Endothelial cell of umbilical vein (primary cell): ENCODE measurements at regions not wholly inside any gene's neighbourhood (a gene's known extent, or its start where the extent isn't known, plus 50 kb on each side); places are given as distances from the start of the nearest gene placed in this dataset.

Source experiments
- BruUV-seq: library from RNA; stranded (reverse); fragments of 400-500 nt; replicated peaks from 2 replicates; lab custom pipeline; 2021; lab: Mats Ljungman, UMichigan
- CTCF ChIA-PET: fragments of 300-600, 350-600 bp; sonication (Branson Sonifier 250); formaldehyde crosslinking; loops from one replicate; lab custom pipeline; 2021; ENCODE audit warnings: antibody characterized with exemption, inconsistent platforms; lab: Charles Lee
- POLR2A ChIA-PET: fragments of 300-600, 350-600 bp; sonication (Branson Sonifier 250); formaldehyde crosslinking; loops from one replicate; lab custom pipeline; 2021; ENCODE audit warnings: antibody characterized with exemption, inconsistent platforms; lab: Charles Lee
- DNase-seq: peaks from one replicate; pipeline ENCODE4 v3.0.0-alpha.2; 2011; ENCODE audit warnings: low read depth, low spot score
- FAIRE-seq: peaks from 2 replicates; lab custom pipeline; 2011; peaks lifted over from hg19 to GRCh38; lab: Jason Lieb, UNC
- H2AFZ ChIP-seq: 2 replicates; pipeline ENCODE4 v1.6.0; 2012; ENCODE audit warnings: low read depth, low read length, control low read depth, inconsistent platforms
- H3K27ac ChIP-seq: 2 replicates; pipeline ENCODE4 v1.5.1; 2011; ENCODE audit warnings: low read depth, mild to moderate bottlenecking, control low read depth, low read length, moderate library complexity; ENCODE audit not compliant: insufficient read depth
- H3K27me3 ChIP-seq, 2 experiments: 2 replicates each; pipeline versions ENCODE4 v1.6.0 to v1.6.1; 2011; ENCODE audit warnings: low read length in 2 of 2, mixed read lengths in 1 of 2; ENCODE audit not compliant: control insufficient read depth in 2 of 2, insufficient read depth in 2 of 2
- H3K36me3 ChIP-seq, 2 experiments: 2 replicates in 1 of 2; 3 replicates in 1 of 2; pipeline ENCODE4 v1.5.1; 2011; ENCODE audit warnings: low read length in 2 of 2, mild to moderate bottlenecking in 1 of 2, moderate library complexity in 1 of 2; ENCODE audit not compliant: control insufficient read depth in 2 of 2, insufficient read depth in 2 of 2; ENCODE audit errors: extremely low read depth in 1 of 2
- H3K4me1 ChIP-seq: 3 replicates; pipeline ENCODE4 v1.5.1; 2011; ENCODE audit warnings: mild to moderate bottlenecking, low read length; ENCODE audit not compliant: control insufficient read depth, insufficient read depth; ENCODE audit errors: extremely low read depth
- H3K4me2 ChIP-seq: 2 replicates; pipeline ENCODE4 v1.6.1; 2011; ENCODE audit warnings: low read length, control low read depth, mixed read lengths; ENCODE audit not compliant: insufficient read depth
- H3K4me3 ChIP-seq, 3 experiments: fragments of 200-600 bp in 1 of 3; sonication (generic), shearing (Covaris generic) in 1 of 3; replicated peaks in 1 of 3; 2 replicates each; pipeline ENCODE4 v1.5.1; 2011 to 2016; ENCODE audit warnings: control low read depth in 3 of 3, low read length in 3 of 3, mild to moderate bottlenecking in 2 of 3, inconsistent platforms in 1 of 3, low read depth in 1 of 3, moderate library complexity in 1 of 3; ENCODE audit not compliant: insufficient read depth in 1 of 3
- H3K79me2 ChIP-seq: 2 replicates; pipeline ENCODE4 v1.6.0; 2012; ENCODE audit warnings: low read length, inconsistent platforms; ENCODE audit not compliant: control insufficient read depth, insufficient read depth
- H3K9ac ChIP-seq: replicated peaks from 2 replicates; pipeline ENCODE3; 2011; ENCODE audit warnings: low read length, control low read depth; ENCODE audit not compliant: insufficient read depth; ENCODE audit errors: extremely low read depth
- H3K9me1 ChIP-seq: replicated peaks from 3 replicates; pipeline ENCODE4 v1.6.0; 2011; ENCODE audit warnings: mild to moderate bottlenecking, low read length; ENCODE audit not compliant: control insufficient read depth, insufficient read depth; ENCODE audit errors: extremely low read depth
- H3K9me3 ChIP-seq: replicated peaks from 2 replicates; pipeline ENCODE4 v1.5.1; 2012; ENCODE audit warnings: low read length, inconsistent platforms; ENCODE audit not compliant: control insufficient read depth, insufficient read depth
- H4K20me1 ChIP-seq: replicated peaks from 2 replicates; pipeline ENCODE3; 2011; ENCODE audit warnings: mild to moderate bottlenecking, low read length; ENCODE audit not compliant: control insufficient read depth, insufficient read depth; ENCODE audit errors: extremely low read depth
- CTCF ChIP-seq, 2 donors: IDR thresholded peaks; 1 replicate in 1 of 2; 2 replicates in 1 of 2; pipeline ENCODE4 v1.5.1; 2011; ENCODE audit warnings: low read length in 2 of 2, mild to moderate bottlenecking in 2 of 2, moderate library complexity in 2 of 2, control low read depth in 1 of 2, inconsistent platforms in 1 of 2, low read depth in 1 of 2; ENCODE audit not compliant: insufficient read depth in 1 of 2; ENCODE audit errors: extremely low read depth in 1 of 2
- EZH2 ChIP-seq: IDR thresholded peaks from 2 replicates; pipeline ENCODE4 v1.6.1; 2012; ENCODE audit warnings: borderline replicate concordance, low read depth, mild to moderate bottlenecking, moderate library complexity, low read length, inconsistent platforms; ENCODE audit not compliant: severe bottlenecking
- FOS ChIP-seq: IDR thresholded peaks from 2 replicates; pipeline ENCODE4 v1.6.1; 2011; ENCODE audit warnings: mild to moderate bottlenecking, low read length, moderate library complexity, borderline replicate concordance; ENCODE audit not compliant: insufficient read depth
- GATA2 ChIP-seq: IDR thresholded peaks from 2 replicates; pipeline ENCODE4 v1.7.0; 2011; ENCODE audit warnings: low read depth, mild to moderate bottlenecking, moderate library complexity, mixed read lengths, low read length; ENCODE audit not compliant: insufficient read length, insufficient read depth
- JUN ChIP-seq: IDR thresholded peaks from 2 replicates; pipeline ENCODE4 v1.6.1; 2011; ENCODE audit warnings: borderline replicate concordance, low read depth; ENCODE audit not compliant: insufficient read length, insufficient read depth
- MAX ChIP-seq: IDR thresholded peaks from 2 replicates; pipeline ENCODE4 v1.6.1; 2011; ENCODE audit not compliant: insufficient read depth, insufficient read length
- MYC ChIP-seq: IDR thresholded peaks from one replicate; pipeline ENCODE4 v1.6.1; 2011; ENCODE audit warnings: mild to moderate bottlenecking, low read depth, low read length
- POLR2A ChIP-seq: IDR thresholded peaks from 2 replicates; pipeline ENCODE4 v1.6.1; 2012; ENCODE audit warnings: low read depth, mild to moderate bottlenecking, control low read depth, low read length
- POLR2AphosphoS5 ChIP-seq: IDR thresholded peaks from 2 replicates; pipeline ENCODE4 v1.6.1; 2012; ENCODE audit warnings: low read depth, mild to moderate bottlenecking, control low read depth, low read length, moderate library complexity; ENCODE audit not compliant: insufficient read depth
- dilution Hi-C: fragments of 300-500 bp; cut with MboI; formaldehyde crosslinking; loops from one replicate; pipeline ENCODE4 v1.15.0; 2019; ENCODE audit warnings: low sequenced_read_pairs; ENCODE audit not compliant: extremely low pct_ligation_motif_present
- intact Hi-C: fragments of 100-400 bp; cut with micrococcal nuclease; formaldehyde crosslinking; loops from one replicate; pipeline ENCODE4 v1.10.0; 2022

- dilution Hi-C loops = no loop called here
- Histone ChIP-seq H3K27ac (no peak overlapping the region), H3K9me1 (no peaks in the 10 kb centered on the region), H3K27me3 (no peaks in the 10 kb centered on the region), H3K4me1 (no peaks in the 10 kb centered on the region), H3K79me2 (no peaks in the 10 kb centered on the region), H3K36me3 (no peaks in the 10 kb centered on the region), H4K20me1 (no peaks in the 10 kb centered on the region), H3K9ac (no peak overlapping the region), H2AFZ (no peak overlapping the region), H3K9me3 (no peaks in the 10 kb centered on the region), H3K4me3 (no peak overlapping the region), H3K4me2 (no peak overlapping the region)
- DNase-seq (no peak), FAIRE-seq (no peak)
- intact Hi-C loops = no loop called here
- no TSS peak for BruUV-seq
- CTCF ChIA-PET = interaction anchor here (1.3 to 1.4 kb wide), 2 partner anchors 8 to 9 kb away, joined by 3 to 5 read pairs; no protein-coding TSS in a partner anchor
- TF ChIP-seq MYC = no peak
- no peak for TF ChIP-seq JUN
- TF ChIP-seq CTCF (IDR thresholded peaks at IDR 0.05; ENCODE audit: extremely low read depth in 1 of 2, insufficient read depth in 1 of 2, low read depth in 1 of 2, low read length in 2 of 2) = no peak
- TF ChIP-seq POLR2A = no peak
- TF ChIP-seq EZH2 = no peak
- no peak for TF ChIP-seq FOS
- no peak for TF ChIP-seq MAX
- no peak for TF ChIP-seq GATA2
- TF ChIP-seq POLR2AphosphoS5 = no peak
- POLR2A ChIA-PET = no interaction called here
Observed at GRCh38 chr2:136310005-136310495, 192.1 kb upstream of the CXCR4 start.
